ENCODE measurements at regions not wholly inside any gene's neighbourhood (a gene's known extent, or its start where the extent isn't known, plus 50 kb on each side); places are given as distances from the start of the nearest gene placed in this dataset.
"Not testable (repeated sequence)": the region's sequence is repeated elsewhere in the genome, so short reads cannot be mapped to it uniquely, and the experiment has no call there.

- no peak for DNase-seq (ENCODE audit: low spot score)
- no peak for TF ChIP-seq CTCF (IDR thresholded peaks at IDR 0.05; ENCODE audit: extremely low read depth, missing control alignments)
Observed at GRCh38 chr2:154963511-154963910, 265.0 kb downstream of the KCNJ3 start.

GRCh38 chr2:154961676-154962075 is 263.2 kb downstream of the KCNJ3 start:
- no peak for TF ChIP-seq CTCF (IDR thresholded peaks at IDR 0.05; ENCODE audit: extremely low read depth, missing control alignments)
- no peak for DNase-seq (ENCODE audit: low spot score)

- DNase-seq (ENCODE audit: low spot score), result peak; percentile 4
- no peak for TF ChIP-seq CTCF (IDR thresholded peaks at IDR 0.05; ENCODE audit: extremely low read depth, missing control alignments)
Observed at GRCh38 chr2:154960802-154961583, 262.5 kb downstream of the KCNJ3 start.

- peak; percentile 2 for DNase-seq (ENCODE audit: low spot score)
Observed at GRCh38 chr2:154952346-154952980, 254.0 kb downstream of the KCNJ3 start.

GRCh38 chr2:154947416-154947815 is 248.9 kb downstream of the KCNJ3 start:
- not testable (repeated sequence) for DNase-seq (ENCODE audit: low spot score)

More at GRCh38 chr2:154952346-154952980, 254.0 kb downstream of the KCNJ3 start:
- no peak for TF ChIP-seq CTCF (IDR thresholded peaks at IDR 0.05; ENCODE audit: extremely low read depth, missing control alignments)

- no peak for TF ChIP-seq CTCF (IDR thresholded peaks at IDR 0.05; ENCODE audit: extremely low read depth, missing control alignments)
- no peak for DNase-seq (ENCODE audit: low spot score)
Observed at GRCh38 chr2:154945984-154946383, 247.5 kb downstream of the KCNJ3 start.

GRCh38 chr2:154941379-154941778 is 242.9 kb downstream of the KCNJ3 start:
- no peak for TF ChIP-seq CTCF (IDR thresholded peaks at IDR 0.05; ENCODE audit: extremely low read depth, missing control alignments)
- DNase-seq (ENCODE audit: low spot score), result no peak

All from GM20000 (cell line).